ENCODE measurements at regions not wholly inside any gene's neighbourhood (a gene's known extent, or its start where the extent isn't known, plus 50 kb on each side); places are given as distances from the start of the nearest gene placed in this dataset.

DNA sequence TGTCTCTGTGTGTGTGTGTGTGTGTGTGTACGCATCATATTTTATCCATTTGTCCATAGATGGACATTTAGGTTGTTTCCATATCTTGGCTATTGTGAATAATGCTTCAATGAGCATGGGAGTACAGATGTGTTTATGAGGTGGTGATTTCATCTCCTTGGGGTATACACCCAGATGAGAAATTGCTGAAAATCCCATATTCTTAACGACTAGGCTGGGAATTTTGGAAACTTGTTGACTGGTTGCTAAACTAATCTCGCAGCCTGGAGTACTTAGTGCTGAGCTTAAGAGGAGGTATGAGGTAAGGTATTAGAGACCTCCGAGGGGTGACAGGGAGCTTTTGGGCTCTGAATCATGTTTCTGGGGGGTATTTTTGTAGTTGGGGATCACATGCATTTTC, 66.0 kb upstream of the SPRED2 start:
- DNase-seq (ENCODE audit: low read depth) = no peak

GRCh38 chr2:65495251-65495877, 63.0 kb upstream of the SPRED2 start:
- DNase-seq (ENCODE audit: low read depth) = peak; percentile 9

GRCh38 chr2:65494078-65494477, 61.7 kb upstream of the SPRED2 start:
- DNase-seq (ENCODE audit: low read depth) = no peak

GRCh38 chr2:65491381-65491905, 59.0 kb upstream of the SPRED2 start:
- peak; percentile 52 for DNase-seq (ENCODE audit: low read depth)

GRCh38 chr2:65490222-65490621, 57.8 kb upstream of the SPRED2 start:
- DNase-seq (ENCODE audit: low read depth) = no peak

DNA sequence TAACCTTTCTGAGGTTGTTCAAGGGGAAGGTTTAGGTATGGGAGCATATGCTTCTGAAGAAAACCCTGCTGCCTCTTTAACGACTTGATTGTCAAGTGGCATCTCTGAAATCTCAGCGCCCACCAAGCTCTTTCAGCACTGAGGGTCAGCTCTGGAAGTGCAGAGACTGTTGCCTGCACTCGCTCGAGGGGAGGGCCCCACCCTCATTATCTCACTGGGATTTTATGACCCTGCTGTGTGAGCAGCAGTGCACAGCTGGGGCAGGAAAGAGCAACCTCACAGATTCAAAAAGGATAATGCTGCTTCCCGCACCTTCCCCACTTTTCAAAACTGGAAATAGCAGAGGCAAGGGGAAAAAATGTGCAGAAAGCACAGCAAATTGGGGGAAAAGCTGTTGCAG, 56.9 kb upstream of the SPRED2 start:
- DNase-seq (ENCODE audit: low read depth) = no peak

GRCh38 chr2:65488527-65488926, 56.1 kb upstream of the SPRED2 start:
- no peak for DNase-seq (ENCODE audit: low read depth)

DNA sequence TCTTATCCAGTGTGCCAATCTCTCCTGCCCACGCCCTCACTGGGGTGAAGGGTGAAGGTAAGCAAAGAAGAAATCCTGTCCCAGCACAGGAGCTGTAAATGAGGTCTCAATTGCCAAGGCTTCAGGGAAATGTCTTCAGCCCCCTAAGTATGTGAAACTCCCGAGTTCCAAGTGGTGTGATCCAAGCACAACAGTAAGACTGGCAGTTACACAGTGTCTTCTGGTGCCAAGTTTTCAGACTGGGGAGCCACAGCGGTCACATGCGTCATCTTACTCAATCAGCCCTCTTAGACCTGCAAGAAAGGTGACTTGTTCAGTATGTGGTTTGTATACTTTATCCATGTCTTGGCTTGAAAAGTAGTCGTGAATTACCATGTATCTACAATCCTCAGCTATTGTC, 55.0 kb upstream of the SPRED2 start:
- no peak for DNase-seq (ENCODE audit: low read depth)

DNA sequence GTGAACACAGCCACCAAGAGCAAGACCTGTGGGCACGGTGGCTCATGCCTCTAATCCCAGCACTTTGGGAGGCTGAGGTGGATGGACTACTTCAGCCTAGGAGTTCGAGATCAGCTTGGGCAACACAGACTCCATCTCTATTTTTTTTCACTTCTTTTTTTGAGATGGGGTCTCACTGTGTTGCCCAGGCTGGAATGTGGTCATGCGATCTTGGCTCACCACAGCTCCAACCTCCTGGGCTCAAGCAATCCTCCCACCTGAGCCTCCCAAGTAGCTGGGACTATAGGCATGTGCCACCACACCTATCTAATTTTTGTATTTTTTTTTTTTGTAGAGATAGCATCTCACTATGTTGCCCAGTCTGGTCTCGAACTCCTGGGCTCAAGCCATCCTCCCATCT, 54.4 kb upstream of the SPRED2 start:
- no peak for DNase-seq (ENCODE audit: low read depth)

DNA sequence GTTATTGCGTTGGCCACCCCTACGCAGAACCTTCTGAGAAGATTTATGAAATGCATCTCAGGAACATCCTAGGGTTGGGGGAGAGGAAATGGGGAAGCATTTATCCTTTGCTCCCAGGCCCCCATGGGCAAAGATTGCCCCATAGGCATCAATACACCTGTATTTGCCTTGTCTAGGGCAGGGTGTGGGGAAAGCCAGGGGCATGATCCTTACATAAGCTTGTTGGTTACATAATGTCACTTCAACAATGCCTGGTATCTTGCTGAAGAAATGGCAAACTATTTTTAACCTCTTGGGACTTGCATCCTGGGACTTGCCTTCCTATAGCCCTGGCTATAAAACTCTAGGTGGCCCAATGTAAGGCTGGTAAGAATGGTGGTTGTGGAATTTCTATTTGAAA, 53.9 kb upstream of the SPRED2 start:
- no peak for DNase-seq (ENCODE audit: low read depth)

DNA sequence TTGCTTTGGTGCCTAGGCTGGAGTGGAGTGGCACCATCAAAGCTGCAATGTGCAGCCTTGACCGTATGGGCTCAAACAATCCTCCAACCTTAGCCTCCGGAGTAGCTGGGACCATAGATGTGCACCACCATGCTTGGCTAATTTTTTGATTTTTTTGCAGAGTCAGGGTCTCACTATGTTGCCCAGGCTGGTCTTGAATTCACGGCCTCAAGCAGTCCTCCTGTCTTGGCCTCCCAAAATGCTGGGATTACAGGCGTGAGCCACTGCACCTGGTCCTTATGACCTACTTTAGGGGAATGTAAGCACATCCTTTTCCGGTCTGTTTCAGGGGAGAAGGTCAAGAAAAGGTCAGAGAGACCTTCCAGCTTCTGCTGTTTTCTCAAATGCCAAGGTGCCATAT, 53.4 kb upstream of the SPRED2 start:
- DNase-seq (ENCODE audit: low read depth) = no peak

- DNase-seq (ENCODE audit: low read depth) = peak; percentile 17
These were observed 51.4 kb upstream of the SPRED2 start for GRCh38 chr2:65483763-65484162.

DNA sequence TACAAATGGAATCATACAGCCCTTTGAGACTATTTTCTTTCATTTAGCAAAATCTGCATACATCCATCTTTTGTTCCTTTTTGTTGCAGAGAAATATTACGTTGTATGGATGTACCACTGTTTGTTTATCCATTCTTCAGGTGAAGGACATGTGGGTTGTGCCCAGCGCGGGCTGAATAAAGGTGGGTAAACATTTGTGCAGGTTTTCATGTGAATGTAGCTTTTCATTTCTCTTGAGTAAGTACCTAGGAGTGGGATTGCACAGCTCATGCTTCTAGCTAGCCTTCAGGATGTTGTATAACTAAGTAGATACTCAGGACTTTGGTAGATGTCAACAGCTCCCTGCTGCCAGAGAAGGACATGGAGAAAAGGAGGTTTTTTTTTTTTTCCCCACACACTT, 50.6 kb upstream of the SPRED2 start:
- DNase-seq (ENCODE audit: low read depth) = no peak

Measured in EH (cell line).